ENCODE measurements at regions not wholly inside any gene's neighbourhood (a gene's known extent, or its start where the extent isn't known, plus 50 kb on each side); places are given as distances from the start of the nearest gene placed in this dataset.

DNA sequence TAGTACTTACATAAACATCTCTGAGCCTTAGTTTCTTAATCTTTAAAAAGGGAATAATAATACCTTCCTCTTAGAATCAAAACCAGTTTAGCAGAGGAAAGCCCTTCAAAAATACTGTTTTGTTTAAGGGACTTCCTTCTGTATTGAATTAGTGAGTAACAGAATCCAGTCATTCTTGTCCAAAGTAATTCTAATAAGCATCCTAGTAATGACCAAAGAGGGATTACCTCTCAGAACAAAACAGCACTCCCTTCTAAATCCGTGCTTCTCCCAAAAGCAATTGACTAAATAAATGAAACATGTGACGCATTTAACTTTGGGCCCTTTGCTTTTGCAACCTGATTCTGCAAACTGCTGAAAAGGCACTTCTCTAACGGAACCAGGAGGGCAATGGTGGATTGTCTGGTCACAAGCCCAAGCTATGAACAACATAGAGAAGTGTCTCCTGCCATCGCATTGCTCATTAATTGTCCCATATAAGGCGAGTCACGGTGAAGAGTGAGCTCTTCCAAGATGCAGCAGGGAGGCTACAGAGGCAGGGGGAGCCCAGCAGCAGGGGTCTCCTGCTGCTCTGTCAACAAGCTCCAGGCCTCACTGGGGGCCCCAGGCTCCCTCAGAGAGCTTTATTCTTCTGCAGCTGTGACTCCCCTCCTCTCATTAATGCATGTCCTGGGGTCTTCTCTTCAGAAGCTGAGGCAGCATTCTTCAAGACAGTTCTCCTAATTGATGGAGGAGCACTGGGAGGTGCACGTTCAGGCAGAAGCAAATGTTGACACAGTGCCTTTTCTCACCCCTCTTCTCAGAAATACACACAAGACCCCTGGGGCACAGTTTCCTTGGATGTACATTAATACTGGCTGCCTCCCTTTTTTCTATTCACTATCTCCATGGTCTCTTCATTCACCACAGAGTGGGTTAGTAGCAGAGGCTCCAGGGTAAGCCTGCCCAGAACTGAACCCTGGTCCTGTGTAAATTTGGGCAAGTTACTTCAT, 419.6 kb upstream of the RASGEF1B start:
- H3K9me3 ChIP-seq (ENCODE audit: control insufficient read depth, low read depth, low read length): no peaks in the 10 kb centered on the region
- DNase-seq (ENCODE audit: low read depth, low spot score) (no peak), FAIRE-seq (no peak)
- dilution Hi-C loops (cut with MboI; ENCODE audit: extremely low pct_ligation_motif_present, low sequenced_read_pairs): no loop called here
- no peak overlapping the region for H3K27ac ChIP-seq (ENCODE audit: control insufficient read depth, insufficient read depth, low read length)
- H3K79me2 ChIP-seq (ENCODE audit: control insufficient read depth, insufficient read depth, low read length): no peaks in the 10 kb centered on the region
- no peaks in the 10 kb centered on the region for H3K9me1 ChIP-seq (ENCODE audit: control insufficient read depth, extremely low read depth, insufficient read depth, low read length)
- no peaks in the 10 kb centered on the region for H4K20me1 ChIP-seq (ENCODE audit: control insufficient read depth, extremely low read depth, insufficient read depth, low read length)
- H3K4me1 ChIP-seq (ENCODE audit: control insufficient read depth, extremely low read depth, insufficient read depth, low read length): no peaks in the 10 kb centered on the region
- no peak overlapping the region for H2AFZ ChIP-seq (ENCODE audit: control insufficient read depth, low read length)
- H3K36me3 ChIP-seq (ENCODE audit: control insufficient read depth in 2 of 2, extremely low read depth in 1 of 2, insufficient read depth in 2 of 2, low read length in 2 of 2): no peaks in the 10 kb centered on the region
- no peaks in the 10 kb centered on the region for H3K27me3 ChIP-seq (ENCODE audit: control insufficient read depth, extremely low read depth, insufficient read depth, low read length)
- no peak overlapping the region for H3K9ac ChIP-seq (ENCODE audit: control insufficient read depth, extremely low read depth, insufficient read depth, low read length)
- no peak overlapping the region for H3K4me2 ChIP-seq (ENCODE audit: control insufficient read depth, extremely low read depth, insufficient read depth, low read depth, low read length)
- H3K4me3 ChIP-seq (ENCODE audit: control insufficient read depth in 2 of 3, extremely low read depth in 1 of 3, insufficient read depth in 2 of 3, low read depth in 1 of 3, low read length in 3 of 3): no peak overlapping the region
- TF ChIP-seq CTCF (optimal IDR thresholded peaks at IDR 0.05 in 1 of 3, IDR thresholded peaks at IDR 0.05 in 1 of 3, conservative IDR thresholded peaks at IDR 0.05 in 1 of 3; ENCODE audit: extremely low read depth in 1 of 3, insufficient read depth in 2 of 3, low read length in 3 of 3) (no peak), EZH2 (IDR thresholded peaks at IDR 0.05; ENCODE audit: low read length) (no peak)

DNA sequence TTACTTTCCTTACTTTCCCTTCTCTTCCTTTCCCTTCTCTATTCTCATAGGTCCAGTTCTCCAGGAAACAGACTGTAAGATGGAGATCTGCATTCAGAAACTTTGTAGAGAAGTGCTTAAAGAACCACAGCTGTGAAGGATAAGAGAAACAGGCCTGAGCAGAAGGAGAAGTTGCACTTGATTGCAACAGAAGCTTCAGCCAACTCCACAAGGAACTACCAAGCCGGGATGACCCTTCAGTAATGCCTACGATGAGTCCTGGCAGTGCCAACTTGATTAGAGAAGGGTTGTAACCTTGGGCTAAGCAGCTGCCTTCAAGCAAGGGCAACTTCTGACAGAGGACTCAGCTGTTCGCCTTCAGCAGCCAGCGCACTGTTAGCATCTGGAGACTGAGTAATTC, 413.3 kb upstream of the RASGEF1B start:
- TF ChIP-seq EZH2 (IDR thresholded peaks at IDR 0.05; ENCODE audit: low read length) (no peak), CTCF (optimal IDR thresholded peaks at IDR 0.05 in 1 of 3, IDR thresholded peaks at IDR 0.05 in 1 of 3, conservative IDR thresholded peaks at IDR 0.05 in 1 of 3; ENCODE audit: extremely low read depth in 1 of 3, insufficient read depth in 2 of 3, low read length in 3 of 3) (no peak)
- Histone ChIP-seq H3K27me3 (ENCODE audit: control insufficient read depth, extremely low read depth, insufficient read depth, low read length) (no peaks in the 10 kb centered on the region), H3K27ac (ENCODE audit: control insufficient read depth, insufficient read depth, low read length) (no peak overlapping the region), H2AFZ (ENCODE audit: control insufficient read depth, low read length) (no peak overlapping the region), H3K9me1 (ENCODE audit: control insufficient read depth, extremely low read depth, insufficient read depth, low read length) (no peaks in the 10 kb centered on the region), H3K79me2 (ENCODE audit: control insufficient read depth, insufficient read depth, low read length) (no peaks in the 10 kb centered on the region), H3K9ac (ENCODE audit: control insufficient read depth, extremely low read depth, insufficient read depth, low read length) (no peak overlapping the region), H3K9me3 (ENCODE audit: control insufficient read depth, low read depth, low read length) (no peaks in the 10 kb centered on the region), H3K4me1 (ENCODE audit: control insufficient read depth, extremely low read depth, insufficient read depth, low read length) (no peaks in the 10 kb centered on the region), H4K20me1 (ENCODE audit: control insufficient read depth, extremely low read depth, insufficient read depth, low read length) (no peaks in the 10 kb centered on the region), H3K4me3 (ENCODE audit: control insufficient read depth in 2 of 3, extremely low read depth in 1 of 3, insufficient read depth in 2 of 3, low read depth in 1 of 3, low read length in 3 of 3) (no peak overlapping the region), H3K36me3 (ENCODE audit: control insufficient read depth in 2 of 2, extremely low read depth in 1 of 2, insufficient read depth in 2 of 2, low read length in 2 of 2) (no peaks in the 10 kb centered on the region), H3K4me2 (ENCODE audit: control insufficient read depth, extremely low read depth, insufficient read depth, low read depth, low read length) (no peak overlapping the region)
- dilution Hi-C loops (cut with MboI; ENCODE audit: extremely low pct_ligation_motif_present, low sequenced_read_pairs): no loop called here
- DNase-seq (ENCODE audit: low read depth, low spot score) (no peak), FAIRE-seq (no peak)

Measured in keratinocyte (primary cell).